22Rv1 (cell line): ENCODE measurements at regions not wholly inside any gene's neighbourhood (a gene's known extent, or its start where the extent isn't known, plus 50 kb on each side); places are given as distances from the start of the nearest gene placed in this dataset.

ENCODE experiments used
- ZFX ChIP-seq: fragments of 450-650 bp; IDR thresholded peaks from 2 replicates; pipeline ENCODE4 v1.6.1; 2017; ENCODE audit warnings: antibody characterized with exemption, borderline replicate concordance
- TF ChIP-seq, protein P1 (sequence below): fragments of 450-650 bp; IDR thresholded peaks from 2 replicates; pipeline ENCODE4 v1.5.1; 2017; ENCODE audit warnings: mild to moderate bottlenecking

DNA sequence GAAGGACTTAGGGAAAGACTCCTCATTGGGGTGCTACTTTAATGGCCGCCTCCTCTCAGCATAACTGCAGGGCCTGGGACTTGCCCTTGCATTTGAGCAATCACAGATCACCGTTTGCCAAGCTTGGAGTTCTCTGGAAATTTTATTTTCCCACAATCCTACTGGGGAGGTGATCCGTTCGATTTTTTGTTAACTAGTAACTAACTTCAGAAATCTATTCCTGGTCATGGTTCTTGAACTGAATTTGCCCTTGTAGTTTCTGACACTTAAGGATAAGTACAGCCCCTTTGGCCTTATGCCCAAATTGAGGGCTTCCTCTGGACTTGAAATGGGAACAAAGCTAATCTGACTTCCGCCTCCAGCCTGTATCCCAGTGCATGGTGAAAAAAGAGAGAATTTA is 60.5 kb upstream of the ST3GAL5 start:
- TF ChIP-seq, protein P1, sequence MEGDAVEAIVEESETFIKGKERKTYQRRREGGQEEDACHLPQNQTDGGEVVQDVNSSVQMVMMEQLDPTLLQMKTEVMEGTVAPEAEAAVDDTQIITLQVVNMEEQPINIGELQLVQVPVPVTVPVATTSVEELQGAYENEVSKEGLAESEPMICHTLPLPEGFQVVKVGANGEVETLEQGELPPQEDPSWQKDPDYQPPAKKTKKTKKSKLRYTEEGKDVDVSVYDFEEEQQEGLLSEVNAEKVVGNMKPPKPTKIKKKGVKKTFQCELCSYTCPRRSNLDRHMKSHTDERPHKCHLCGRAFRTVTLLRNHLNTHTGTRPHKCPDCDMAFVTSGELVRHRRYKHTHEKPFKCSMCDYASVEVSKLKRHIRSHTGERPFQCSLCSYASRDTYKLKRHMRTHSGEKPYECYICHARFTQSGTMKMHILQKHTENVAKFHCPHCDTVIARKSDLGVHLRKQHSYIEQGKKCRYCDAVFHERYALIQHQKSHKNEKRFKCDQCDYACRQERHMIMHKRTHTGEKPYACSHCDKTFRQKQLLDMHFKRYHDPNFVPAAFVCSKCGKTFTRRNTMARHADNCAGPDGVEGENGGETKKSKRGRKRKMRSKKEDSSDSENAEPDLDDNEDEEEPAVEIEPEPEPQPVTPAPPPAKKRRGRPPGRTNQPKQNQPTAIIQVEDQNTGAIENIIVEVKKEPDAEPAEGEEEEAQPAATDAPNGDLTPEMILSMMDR: no peak
- TF ChIP-seq ZFX: no peak
